Activated T-helper 9 cell treated with anti-CD3 and anti-CD28 coated beads, Interleukin-2, amount 50 U/mL, for 16 hours (primary cell): ENCODE measurements at regions not wholly inside any gene's neighbourhood (a gene's known extent, or its start where the extent isn't known, plus 50 kb on each side); places are given as distances from the start of the nearest gene placed in this dataset.
"Not testable (repeated sequence)": the region's sequence is repeated elsewhere in the genome, so short reads cannot be mapped to it uniquely, and the experiment has no call there.

Experiments
- DNase-seq: peaks from one replicate; pipeline ENCODE4 v3.0.0-alpha.2; 2020; ENCODE audit warnings: low read depth

DNA sequence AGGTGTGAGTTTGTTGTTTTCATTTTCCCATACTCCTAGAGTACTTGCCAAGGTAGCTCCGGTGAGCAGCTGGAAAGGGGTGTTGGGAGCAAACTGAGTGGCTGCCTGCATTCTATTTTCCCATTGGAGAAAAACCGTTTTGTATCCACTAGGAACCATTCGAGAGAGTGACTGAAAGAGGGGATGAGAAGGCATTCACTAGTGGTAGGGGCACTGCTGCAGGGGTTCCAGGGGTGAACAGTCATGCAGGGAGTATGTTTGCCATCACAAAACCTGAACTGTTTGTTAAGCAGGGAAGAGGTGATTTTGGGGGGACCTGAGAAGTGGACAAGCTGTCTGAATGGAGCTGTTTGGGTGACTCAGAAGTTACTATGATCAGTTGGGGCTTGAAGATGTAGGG, 367.5 kb upstream of the SFSWAP start:
- not testable (repeated sequence) for DNase-seq

DNA sequence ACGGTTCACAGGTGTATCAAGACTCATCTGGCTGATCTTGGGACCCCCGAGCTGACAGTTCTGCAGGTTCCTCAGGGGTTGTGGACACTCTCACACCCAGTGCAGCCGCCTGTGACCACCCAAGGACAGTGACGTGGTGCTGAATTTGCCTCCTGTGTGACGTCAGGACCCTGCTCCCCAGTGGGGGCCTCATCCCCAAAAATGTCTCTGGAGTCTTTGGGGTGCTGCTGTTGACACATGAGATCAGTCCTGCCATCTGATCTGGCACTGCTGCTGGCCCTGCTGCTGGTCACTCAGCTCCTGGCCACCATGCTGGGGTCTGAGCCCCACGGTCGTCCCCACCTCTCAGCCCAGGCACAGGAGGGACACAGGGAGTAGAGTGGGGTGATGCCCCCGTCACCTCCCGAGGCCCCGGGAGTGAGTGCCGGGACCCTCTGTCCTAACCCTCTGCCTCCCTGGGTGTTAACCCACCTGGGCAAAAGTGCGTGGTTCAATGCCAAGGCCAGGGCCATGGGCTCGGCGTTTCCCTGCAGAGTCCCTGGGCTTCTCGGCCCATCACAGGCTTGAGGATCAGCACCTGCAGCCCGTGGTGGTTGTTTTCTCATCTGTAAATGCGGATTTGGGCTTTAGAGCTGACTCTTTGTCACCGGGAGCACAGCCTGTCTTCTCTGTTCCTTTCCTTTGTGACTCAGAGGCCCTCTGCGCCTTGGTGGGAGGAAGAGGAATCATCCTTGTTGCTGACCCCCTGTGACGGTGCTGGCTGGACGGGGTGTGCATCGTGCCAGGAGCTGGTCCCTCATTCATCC, 366.0 kb upstream of the SFSWAP start:
- DNase-seq, result not testable (repeated sequence)

DNA sequence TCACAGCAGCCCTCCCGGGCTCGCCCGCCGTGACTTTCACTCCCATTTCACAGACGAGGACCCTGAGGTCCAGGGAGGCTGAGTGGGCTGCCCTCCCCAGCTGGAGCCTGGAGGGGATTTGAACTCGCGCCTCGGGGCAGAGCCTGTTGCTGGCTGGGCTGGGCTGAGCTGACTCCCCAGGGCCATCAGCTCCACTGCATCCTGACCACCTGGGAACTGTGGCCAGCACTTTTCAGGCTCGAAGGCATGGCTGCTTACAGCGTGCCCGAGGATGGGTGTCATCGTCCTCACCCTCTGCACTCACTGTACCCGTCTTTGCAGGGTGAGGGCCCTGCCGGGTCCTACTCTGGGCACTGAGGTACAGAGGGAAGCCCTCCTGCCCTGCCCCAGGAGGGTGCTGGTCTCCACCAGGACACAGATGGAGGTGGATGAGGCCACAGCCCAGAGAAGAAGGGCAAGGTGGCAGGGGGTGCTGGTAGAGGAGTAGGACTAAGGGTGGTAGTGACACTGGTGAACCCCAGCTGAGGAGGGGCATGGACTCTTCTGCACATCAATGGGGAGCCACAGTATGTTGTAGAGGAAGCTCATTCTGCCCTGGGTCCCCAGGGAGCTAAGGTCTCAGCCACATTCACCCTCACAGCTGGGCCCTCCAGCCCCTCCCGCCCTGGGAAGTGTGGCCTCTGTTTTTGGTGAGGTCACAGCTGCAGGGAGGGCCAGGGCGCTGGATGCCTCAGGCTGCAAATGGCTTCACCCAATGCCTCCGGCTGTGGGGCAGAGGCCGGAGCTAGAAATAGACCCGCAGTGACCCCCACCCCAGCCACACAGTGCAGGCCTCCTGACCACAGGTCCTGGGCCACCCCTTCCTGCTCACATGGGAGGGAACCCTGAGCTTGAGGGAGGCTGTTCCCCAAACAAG, 365.1 kb upstream of the SFSWAP start:
- no peak for DNase-seq

DNA sequence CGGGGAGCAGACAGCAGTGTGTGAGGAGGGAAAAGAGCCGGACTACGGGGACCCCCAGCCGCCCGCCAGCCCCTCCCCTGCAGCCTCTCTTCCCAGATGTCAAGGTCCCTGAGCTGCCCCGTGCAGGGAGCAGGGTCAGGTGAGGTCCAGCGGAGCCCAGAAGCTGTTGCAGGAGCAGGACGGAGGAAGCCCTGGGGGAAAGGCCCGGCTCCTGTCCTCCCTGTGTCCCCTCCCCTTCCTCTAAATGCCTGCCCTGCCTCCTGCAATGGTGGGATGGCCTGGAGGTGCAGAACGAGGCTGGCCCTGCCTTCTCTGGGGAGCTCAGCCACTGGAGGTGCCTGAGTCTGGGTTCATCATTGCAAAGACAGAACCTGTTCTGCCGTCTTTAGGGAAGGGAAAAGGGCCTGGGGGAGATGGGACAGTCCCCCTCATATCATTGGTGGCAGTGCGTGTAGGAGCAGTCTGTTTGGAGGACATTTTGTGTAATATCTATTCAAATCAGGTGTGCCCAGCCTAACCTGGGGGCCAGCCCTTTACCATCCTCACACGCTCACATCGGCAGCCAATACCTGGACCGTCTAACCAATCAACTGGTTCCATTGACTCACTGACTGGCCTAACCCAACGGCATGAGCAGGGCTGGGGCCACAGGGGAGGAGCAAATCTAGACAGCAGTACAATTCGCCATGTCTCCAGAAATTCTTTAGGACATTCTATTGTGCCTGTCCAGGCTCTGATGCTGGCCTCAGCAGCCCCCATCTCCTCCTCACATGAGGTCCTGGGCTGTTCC, 364.1 kb upstream of the SFSWAP start:
- DNase-seq, result no peak

DNA sequence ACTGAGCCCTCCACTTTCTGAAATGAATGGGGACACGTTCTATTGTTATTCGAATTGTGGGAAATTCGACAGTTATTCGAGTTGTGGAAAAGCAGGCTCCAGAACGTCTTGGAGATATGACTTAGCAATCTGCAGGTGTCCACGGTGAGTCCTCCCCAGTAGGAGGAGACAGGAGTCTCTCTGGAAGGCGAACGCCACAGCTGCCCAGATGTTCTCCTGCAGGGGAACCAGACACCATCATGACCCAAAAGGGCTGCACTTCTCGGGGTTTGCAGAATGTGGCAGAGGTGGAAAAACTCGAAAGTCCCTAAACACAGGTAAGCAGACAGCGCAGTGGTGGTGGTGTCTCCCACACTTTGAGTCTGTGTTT, 363.6 kb upstream of the SFSWAP start:
- no peak for DNase-seq

DNA sequence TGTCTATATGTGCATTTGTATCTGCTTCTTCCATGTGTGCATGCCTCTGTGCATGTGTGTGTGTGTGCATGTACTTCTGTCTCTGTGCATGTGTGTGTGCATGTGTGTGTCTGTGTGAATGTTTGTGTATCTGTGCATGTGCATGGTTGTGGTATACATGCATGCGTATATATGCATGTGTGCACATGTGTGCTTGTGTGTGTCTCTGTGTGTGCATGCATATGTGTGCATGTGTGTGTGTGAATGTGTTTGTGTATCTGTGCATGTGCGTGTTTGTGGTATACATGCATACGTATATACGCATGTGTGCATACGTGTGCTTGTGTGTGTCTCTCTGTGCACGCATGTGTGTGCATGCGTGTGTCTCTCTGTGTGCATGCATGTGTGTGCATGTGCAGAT, 363.2 kb upstream of the SFSWAP start:
- no peak for DNase-seq

DNA sequence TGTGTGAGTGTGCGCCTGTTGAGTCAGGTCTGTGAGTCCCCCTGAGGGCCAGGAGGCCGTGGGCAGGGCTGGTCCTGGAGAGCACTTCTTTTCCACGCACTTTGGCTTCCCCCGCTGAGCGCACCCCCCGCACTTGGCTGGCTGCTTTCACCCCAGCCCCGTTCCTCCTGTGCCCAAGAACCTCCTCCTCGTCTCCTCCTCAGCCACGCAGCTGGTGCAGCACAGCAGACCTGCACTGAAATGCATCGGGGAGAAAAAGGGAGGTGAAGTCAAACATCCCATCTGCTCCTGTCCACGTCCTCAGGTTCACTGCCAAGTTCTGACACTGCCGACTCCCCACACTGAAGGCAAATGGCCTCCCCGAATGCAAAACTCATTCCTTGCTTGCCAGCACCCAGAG, 362.7 kb upstream of the SFSWAP start:
- DNase-seq, result no peak

DNA sequence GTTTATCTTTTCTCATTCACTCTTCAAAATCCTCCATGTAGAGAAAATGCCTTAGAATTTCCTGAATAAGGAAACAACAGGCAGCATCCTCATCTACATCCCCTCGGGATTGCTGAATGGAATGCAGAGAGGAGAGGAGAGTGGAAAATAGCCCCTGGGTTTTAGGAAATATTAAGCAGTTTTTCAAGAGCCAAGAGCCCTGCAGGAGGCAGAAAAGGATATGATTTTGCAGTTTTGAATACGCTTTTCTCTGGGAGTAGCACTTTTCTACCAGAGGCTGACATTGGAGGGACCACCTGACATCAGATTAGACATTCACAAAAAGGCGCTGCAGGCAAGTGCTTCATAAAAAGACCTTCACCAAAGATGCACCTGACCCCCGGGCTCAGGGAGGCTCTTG, 362.2 kb upstream of the SFSWAP start:
- no peak for DNase-seq

DNA sequence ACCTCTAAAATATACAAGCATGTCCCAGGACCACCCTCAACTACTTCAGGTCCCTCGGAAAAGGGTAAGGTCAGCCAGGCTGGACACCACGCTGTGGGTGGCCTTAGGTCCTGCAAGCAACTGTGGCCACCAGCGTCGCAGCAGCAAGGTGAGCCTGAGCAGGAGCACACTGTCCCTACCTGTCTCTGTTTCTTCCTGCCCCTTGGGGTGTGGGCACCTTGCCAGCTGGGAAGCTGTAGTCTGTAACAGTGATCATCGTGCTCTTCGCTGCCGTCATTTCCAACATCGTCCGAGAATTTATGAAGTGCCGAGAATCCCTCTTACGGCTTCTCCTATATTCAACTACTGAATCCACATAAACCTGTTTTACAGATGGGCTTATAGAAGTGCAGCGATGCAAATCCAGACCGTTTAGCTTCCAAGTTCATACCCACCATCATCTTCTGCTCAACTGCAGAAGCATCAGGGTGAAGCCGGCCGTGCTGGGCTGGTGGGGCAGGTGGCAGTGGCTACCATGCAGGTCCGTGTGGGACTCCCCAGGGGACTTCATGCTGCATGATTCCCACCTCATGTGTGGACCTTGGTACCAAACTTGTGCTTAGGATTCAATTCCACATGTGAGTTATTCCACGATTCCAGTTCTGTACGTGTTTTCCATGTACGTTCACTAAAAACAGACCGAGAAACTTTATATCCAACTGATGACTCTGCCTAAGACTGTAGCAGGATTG, 361.3 kb upstream of the SFSWAP start:
- no peak for DNase-seq

DNA sequence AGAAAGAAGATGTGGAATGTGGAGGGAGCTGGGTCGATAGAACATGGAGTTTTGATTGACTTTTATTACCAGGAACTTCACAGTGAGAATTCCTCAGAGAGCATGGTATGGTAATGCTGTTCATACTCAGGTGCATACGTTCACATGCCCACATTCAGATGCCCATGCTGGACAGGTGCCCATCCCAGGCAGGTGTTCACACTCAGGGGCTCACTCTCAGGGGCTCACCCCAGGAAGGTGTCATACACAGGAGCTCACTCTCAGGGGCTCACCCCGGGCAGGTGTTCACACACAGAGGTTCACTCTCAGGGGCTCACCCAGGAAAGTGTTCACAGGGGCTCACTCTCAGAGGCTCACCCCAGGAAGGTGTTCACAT, 360.0 kb upstream of the SFSWAP start:
- no peak for DNase-seq

DNA sequence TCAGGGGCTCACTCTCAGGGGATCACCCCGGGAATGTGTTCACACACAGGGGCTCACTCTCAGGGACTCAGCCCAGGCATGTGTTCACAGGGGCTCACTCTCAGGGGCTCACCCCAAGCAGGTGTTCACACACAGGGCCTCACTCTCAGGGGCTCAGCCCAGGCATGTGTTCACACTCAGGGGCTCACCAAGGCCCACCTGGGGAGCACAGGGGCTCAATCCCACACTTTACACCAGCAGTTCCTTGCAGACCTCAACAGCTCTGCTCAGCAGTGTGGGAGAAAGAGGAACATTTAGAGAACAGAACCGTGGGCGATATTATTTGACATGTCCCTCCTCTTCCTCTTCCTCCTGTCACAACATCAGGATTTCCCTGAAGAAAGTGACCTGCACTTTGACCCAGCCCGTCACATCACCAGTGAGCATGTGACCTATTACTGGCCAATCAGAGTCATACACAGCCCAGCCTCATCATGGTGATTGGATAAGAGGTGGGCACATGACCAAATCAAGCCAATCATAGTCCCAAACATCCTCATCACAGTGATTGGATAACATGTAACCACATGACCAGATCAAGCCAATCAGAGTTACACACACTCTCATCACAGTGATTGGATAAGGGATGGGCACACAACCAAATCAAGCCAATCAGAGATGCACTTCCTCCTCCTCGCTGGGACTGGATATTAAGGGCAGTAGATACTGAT, 359.4 kb upstream of the SFSWAP start:
- DNase-seq, result no peak

DNA sequence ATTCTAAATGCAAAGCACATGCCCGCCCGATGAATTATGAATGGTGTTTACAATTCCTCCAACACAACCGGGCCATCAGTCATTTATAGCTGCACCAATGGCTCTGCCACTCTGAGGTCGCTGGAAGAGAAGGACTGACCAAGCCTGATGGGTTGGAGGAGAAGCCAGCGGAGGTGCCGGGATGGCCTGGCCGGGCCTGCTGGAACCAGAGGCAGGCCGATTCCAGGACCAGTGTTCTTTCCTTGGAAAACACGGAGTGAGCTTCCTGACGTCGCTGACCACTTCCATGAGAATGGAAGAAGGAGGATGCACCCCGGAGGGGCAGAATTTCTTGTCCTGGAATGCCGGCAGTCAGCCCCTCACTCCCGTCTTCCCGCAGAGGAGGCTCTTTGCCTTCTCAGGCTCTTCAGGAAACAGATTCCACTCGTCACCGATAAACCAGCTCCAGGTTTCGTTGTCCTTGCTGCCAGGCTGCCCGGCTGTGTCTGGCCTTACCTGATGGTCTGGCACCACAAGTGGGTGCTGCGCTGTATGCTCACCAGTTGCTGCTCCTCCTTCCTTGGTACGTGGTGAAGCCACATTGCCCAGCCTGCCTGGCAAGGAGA, 358.5 kb upstream of the SFSWAP start:
- DNase-seq, result no peak

DNA sequence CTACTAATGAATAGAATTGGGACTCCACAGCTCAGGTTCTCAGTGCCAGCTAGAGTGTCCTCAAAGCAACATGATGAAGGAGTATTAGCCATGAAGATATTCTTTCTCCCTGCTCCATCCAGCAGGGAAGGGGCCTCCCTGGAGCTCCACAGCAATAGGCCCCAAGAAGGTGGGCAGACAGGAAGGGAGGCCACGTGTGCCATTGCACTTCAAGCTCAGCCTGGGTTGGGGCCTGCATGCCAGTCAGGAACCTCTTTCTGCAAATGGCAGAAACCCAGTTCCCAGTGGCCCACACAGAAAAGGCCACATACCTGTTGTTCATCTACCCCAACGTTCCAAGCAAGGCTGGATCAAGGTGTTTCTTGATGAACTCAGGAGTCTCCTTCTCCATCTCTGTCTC, 357.5 kb upstream of the SFSWAP start:
- no peak for DNase-seq

DNA sequence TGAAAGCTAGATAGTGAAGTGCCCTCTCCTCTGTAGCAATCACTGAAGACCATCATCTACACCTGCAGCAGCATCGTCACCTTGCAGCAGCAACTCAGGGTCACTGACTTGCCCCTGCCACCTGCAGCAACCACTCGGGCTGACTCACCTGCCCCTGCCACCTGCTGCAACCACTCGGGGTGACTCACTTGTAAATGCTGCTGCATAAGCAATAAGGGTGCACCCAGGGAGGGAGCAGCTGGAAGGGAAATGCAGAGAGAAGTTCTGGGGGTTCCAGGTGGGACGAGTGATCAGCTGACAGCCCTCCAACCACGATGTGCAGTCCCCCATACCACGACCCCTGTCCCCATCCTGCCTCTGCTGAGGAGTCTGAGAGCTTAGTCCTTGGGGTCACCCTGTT, 357.1 kb upstream of the SFSWAP start:
- DNase-seq, result no peak

DNA sequence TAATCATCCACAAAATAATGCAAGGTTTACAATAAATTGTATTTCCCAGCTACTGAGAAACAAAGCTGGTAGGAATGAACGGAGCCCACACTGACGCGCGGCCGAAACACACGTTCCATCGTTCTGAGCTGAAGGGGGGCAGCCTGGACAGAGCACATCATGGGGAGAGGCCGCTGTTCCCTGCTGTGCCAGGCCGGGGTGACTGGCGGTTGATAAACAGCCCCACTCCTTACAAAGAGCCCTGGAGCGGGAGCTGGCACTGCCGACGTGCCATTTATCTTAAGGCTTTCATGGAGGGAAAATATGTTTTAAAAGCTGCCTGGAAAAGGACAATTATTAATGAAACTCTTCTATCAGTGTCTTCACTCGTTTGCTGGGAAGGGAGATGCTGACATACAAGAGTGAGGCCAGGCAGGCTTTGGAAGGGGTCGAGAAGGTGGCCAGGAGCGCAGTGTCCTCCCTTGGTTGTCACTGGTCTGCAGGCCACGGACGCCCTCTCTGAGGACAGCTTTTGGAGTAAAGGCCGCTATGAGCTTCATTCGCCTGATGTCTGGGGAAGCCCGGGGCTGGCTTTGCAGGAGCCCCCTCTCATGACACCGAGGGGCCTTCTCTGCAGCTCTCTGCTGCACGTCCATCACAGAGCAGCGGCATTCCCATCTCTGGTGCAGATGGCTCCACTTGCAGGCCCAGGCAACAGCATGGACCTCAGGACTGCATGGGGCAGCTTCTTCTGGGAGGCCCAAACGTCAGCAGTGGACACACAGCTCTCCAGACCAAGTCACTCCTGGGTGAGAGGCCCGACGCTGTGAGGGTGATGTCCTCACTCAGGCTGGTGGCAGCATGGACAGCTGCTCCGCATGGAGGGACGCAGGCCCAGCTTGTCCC, 355.3 kb upstream of the SFSWAP start:
- no peak for DNase-seq

DNA sequence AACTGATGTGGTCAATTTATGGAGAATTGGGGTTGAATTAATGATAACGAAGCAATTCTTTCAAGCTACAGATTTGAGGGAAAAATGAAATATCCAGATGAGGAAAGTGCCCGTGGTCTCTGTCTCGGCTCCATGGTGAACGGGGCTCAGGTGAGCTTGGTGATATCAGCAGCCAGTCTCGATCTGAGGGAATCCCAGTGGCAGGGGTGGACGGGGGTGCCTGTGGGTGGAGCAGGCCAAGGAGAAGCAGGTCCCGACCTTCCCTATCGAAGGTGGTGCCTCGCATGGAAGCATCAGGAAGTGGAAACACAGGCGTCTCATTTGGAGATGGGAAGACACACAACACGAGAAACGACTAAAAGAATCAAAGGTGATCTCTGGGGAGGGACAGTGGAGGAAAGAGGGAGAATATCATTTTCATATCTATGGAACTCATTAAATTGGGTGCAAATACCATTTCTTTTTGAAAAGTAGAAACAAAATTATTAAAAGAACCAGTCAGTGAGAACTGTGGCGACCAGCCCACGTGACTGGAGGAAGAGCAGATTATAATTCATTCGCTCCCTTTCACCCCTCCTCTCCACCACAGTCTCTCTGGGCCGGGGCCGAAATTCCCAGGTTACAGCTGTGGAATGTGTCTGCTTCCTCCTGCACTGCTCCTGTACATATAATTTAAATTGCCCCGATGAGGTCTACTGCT, 354.3 kb upstream of the SFSWAP start:
- no peak for DNase-seq

DNA sequence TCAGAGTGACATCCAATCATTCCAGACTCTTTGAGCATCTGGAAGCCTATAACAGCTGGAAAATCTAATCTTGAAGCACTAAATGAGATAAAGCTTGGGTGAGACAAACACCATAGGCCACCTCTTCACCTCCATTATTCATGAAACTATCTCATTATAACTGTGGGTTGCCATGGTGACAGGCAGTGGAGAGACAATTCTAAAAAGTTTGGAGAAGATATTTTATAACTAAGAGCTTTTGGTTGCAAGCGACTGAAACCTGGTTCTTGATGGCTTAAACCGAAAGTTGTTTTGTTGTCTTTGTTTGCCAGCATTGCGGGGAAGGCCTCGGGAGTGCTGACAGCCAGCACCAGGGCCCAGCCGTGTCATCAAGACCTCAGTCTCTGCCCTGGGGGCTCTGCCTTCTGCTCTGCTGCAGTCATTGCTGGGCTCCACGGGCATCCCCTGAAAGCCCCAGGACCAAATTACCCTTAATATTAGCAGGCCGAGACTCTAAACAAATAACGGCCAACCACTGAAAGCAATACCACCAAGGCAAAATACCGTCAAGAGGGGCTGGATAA, 353.6 kb upstream of the SFSWAP start:
- no peak for DNase-seq

DNA sequence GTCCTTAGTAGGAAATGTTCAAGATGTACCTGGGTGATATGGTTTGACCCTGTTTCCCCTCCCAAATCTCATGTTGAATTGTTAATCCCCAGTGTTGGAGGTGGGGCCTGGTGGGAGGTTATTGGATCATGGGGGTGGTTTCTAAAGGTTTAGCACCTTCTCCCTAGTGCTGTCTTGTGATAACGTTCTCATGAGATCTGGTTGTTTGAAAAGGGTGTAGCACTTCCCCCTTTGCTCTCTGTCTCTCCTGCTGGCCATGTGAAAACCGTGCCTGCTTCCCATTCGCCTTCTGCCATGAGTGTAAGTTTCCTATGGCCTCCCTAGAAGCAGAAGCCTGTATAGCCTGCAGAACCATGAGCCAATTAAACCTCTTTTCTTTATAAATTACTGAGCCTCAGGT, 353.0 kb upstream of the SFSWAP start:
- DNase-seq, result no peak
